ENCODE measurements at regions not wholly inside any gene's neighbourhood (a gene's known extent, or its start where the extent isn't known, plus 50 kb on each side); places are given as distances from the start of the nearest gene placed in this dataset.
A peak's percentile ranks its signal among the peaks of the same experiment; 100 is the strongest.

DNA sequence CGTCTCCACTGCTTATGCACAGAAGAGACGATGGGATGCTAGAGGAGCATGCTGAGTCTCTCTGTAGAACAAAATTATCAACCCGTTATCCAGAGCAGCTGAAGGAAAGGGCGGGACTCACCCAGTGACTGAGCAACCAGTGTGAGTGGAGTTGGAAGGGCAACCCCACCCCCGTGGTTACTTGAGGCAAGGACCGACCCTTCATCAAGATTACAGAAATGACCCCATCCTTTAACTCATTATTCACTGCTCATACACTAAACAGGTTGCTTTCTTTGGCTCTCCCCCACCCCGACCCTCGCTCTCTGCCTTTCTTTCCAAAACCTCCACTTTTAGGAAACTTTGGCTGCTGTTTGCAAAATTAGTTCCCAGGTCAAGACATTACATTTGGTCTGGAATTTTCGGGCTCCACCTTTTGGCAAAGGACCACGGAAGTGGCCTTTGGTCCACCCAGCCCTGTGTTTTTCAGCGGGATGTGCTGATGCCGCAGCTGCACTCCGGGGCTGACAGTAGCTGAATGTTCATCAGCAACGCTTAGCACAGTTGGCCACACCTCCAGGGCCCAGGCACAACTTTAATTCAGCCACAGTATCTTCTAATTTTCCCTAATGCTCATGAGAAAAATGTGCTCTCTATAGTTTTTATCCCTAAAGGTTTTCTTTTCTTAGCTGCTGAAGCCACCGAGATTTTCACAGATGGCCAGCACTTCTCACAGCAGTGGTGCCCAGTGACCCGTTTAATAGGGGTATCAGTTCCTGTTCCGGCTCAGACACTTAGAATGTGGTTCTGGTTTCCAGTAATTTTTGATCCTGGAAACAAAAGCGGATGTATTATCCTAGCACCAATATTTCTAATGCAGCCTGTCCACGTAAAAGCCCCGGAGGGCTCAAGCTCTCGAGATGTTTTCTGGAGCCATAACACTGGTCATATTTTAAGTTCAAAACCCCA, 103.6 kb upstream of the NXT1 start:
- TF ChIP-seq POLR2AphosphoS5 (IDR thresholded peaks at IDR 0.05; ENCODE audit: low read depth, low read length) (no peak), POU2F2 (IDR thresholded peaks at IDR 0.05; ENCODE audit: low read depth, low read length) (no peak), POLR2A (IDR thresholded peaks at IDR 0.05; ENCODE audit: low read depth, low read length) (no peak), PAX5 (IDR thresholded peaks at IDR 0.05; ENCODE audit: insufficient read depth, low read length, severe bottlenecking) (no peak), SPI1 (IDR thresholded peaks at IDR 0.05; ENCODE audit: low read depth, low read length) (peak; percentile 89)
- no peak for FAIRE-seq
- DNase-seq (ENCODE audit: insufficient read length, low spot score): no peak

DNA sequence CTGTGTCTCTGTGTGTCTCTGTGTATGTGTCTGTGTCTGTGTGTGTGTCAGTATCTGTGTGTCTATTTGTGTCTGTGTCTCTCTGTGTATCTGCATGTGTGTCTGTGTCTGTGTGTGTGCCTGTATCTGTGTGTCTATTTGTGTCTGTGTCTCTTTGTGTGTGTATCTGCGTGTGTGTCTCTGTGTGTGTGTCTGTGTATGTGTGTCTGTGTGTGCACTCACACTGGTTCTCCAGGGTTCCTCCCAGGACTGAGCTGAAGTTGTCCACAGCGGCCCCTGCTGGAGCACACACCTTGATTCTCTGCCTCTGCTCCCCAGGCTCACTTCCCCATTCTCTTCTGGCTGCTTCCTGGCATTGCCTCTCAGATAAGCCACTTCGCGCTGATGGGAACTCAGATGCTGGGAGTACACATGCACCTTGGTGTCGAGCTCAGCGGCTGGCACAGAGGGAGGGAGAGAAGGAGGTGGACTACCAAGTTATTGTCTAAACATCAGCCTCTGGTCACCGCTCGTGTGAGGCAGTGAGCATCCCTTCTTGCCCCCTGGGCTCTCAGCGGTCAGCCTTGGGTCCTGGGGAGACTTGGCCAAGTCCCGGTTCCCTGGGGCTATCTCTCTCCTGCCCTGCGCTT, 104.9 kb upstream of the NXT1 start:
- FAIRE-seq (peak; percentile 87), DNase-seq (ENCODE audit: insufficient read length, low spot score) (peak; percentile 69)
- TF ChIP-seq SPI1 (IDR thresholded peaks at IDR 0.05; ENCODE audit: low read depth, low read length) (peak; percentile 96), PAX5 (IDR thresholded peaks at IDR 0.05; ENCODE audit: insufficient read depth, low read length, severe bottlenecking) (no peak)

DNA sequence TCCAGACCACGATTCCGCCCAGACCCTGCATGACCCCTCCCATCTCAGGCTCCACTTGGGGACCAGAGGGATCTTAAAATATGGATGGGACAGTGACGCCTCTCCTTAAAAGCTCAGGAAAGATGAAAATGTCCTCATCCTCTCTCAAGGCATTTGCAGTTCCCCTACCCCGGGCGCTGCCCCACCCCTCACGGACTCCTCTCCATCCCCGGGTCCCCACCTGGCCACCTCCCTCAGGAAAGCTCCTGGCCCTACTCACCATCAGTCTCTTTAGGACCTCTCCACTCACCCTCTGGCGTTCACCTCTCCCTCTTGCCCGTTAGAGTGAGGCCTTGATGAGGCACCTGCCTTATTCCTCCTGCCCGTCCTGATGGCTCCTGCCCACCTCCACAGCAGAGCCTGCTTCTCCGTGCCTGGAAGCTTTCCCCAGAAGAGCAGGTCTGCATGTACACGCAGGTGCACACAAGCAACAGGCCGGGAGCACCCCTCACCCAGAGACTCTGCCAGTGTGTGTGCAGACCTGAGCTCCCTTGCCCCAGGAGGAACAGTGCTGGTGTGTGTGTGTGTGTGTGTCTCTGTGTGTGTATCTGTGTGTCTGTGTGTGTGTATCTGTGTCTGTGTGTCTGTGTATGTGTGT, 105.6 kb upstream of the NXT1 start:
- FAIRE-seq (no peak), DNase-seq (ENCODE audit: insufficient read length, low spot score) (no peak)
- TF ChIP-seq PAX5 (IDR thresholded peaks at IDR 0.05; ENCODE audit: insufficient read depth, low read length, severe bottlenecking) (no peak), POU2F2 (IDR thresholded peaks at IDR 0.05; ENCODE audit: low read depth, low read length) (no peak), TAF1 (IDR thresholded peaks at IDR 0.05; ENCODE audit: low read depth, low read length) (no peak), SPI1 (IDR thresholded peaks at IDR 0.05; ENCODE audit: low read depth, low read length) (no peak), POLR2A (IDR thresholded peaks at IDR 0.05; ENCODE audit: low read depth, low read length) (no peak), POLR2AphosphoS5 (IDR thresholded peaks at IDR 0.05; ENCODE audit: low read depth, low read length) (no peak)

DNA sequence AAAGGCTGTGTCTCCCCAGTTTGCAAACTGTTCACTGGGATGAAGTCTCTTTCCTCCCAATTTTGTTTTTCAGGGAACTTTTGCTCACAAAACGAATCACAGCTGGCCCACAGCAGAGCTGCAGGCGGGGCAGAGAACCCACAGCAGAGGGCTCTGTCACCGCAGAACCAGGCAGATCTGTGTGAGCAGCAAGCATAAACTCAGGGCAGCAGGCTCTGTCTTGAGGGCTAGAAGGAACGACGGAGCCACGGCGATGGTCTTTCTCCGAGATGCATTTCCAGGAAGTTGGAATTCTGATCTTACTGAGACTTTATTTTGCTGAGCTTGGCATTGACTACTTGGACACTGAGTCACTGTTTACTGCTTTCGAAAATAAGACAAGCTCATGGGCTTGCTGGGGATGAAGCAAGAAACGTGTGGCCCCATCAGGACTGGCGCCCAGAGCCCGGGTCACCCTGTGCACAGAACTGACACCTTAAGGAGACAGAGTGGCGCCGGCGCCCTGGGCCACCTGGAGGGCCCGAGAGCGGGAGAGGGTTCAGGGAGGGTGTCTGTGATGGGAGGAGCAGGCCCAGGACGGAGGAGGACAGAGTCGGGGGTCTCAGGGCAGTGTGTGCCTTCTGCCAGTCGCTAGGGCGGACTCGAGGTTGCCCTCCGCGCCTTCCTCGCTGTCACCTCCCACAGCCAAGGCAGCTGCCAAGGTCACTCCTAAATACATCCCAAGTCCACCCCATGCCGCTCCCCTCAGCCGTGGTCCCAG, 106.3 kb upstream of the NXT1 start:
- DNase-seq (ENCODE audit: insufficient read length, low spot score) (no peak), FAIRE-seq (no peak)
- TF ChIP-seq SPI1 (IDR thresholded peaks at IDR 0.05; ENCODE audit: low read depth, low read length) (no peak), POLR2AphosphoS5 (IDR thresholded peaks at IDR 0.05; ENCODE audit: low read depth, low read length) (no peak), PAX5 (IDR thresholded peaks at IDR 0.05; ENCODE audit: insufficient read depth, low read length, severe bottlenecking) (no peak), POU2F2 (IDR thresholded peaks at IDR 0.05; ENCODE audit: low read depth, low read length) (no peak), TAF1 (IDR thresholded peaks at IDR 0.05; ENCODE audit: low read depth, low read length) (no peak), POLR2A (IDR thresholded peaks at IDR 0.05; ENCODE audit: low read depth, low read length) (no peak)

DNA sequence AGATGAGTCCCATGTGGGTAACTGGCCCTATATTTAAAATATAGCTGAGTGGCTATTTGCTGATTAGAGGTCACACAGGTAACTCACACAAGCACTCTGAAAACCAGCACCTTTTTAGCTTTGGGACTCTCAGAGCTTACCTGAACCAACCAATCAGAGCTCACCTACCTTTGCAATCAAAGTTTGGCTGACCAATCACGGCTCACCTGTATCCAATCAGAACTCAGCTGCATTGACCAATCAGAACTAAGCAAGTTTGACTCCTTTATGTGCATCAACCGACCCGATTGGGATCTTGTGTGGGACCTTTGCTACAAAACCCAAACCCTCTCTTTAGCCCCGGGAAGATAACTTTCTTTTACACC, 106.8 kb upstream of the NXT1 start:
- DNase-seq (ENCODE audit: insufficient read length, low spot score) (no peak), FAIRE-seq (no peak)
- TF ChIP-seq TAF1 (IDR thresholded peaks at IDR 0.05; ENCODE audit: low read depth, low read length) (no peak), POLR2AphosphoS5 (IDR thresholded peaks at IDR 0.05; ENCODE audit: low read depth, low read length) (no peak), SPI1 (IDR thresholded peaks at IDR 0.05; ENCODE audit: low read depth, low read length) (no peak), POU2F2 (IDR thresholded peaks at IDR 0.05; ENCODE audit: low read depth, low read length) (no peak), POLR2A (IDR thresholded peaks at IDR 0.05; ENCODE audit: low read depth, low read length) (no peak), PAX5 (IDR thresholded peaks at IDR 0.05; ENCODE audit: insufficient read depth, low read length, severe bottlenecking) (no peak)

DNA sequence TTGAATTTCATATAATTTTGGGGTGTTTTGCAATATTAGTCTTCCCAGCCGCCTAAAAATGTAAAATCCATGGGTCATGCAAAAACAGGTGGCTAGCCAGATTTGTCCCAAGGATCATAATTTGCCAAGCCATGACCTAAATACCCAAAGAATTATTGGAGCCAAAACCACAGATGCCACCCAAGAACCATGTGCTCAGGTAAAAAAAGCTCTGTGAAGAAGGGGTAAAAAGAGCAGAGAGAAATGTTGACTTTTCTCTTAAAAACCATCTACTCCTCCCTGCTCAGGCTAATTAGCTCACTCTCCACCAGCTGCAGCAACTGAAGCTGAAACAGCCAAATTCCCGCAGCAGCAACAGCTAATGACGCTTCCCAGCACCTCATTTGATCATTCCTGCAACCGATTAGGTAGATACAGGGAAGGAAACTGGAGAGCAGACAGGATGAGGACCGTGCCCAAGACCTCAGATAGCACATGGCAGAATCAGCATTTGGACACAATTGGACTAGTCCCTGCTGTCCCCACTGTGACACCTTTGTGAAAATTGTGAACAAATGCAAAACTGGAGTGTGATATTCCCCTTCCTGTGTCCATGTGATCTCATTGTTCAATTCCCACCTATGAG, 107.9 kb upstream of the NXT1 start:
- FAIRE-seq: no peak

DNA sequence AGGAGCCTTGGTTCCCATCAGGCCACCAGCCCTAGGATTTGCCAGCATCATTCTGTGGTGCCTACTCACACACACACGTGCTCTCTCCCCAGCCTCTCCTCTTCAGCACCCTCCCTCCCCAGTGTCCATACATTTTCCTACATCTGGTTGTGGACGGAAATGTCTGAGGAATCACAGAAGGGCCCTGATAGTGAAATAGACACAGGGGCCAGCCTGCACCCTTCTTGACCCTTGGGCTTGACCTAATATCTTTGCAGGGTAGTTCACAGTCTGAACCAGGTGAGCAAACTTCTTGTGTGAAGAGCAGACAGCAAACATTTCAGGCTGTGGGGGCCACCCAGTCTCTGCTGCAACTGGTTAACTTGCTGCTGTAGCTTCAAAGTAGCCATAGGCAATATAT, 108.5 kb upstream of the NXT1 start:
- FAIRE-seq (no peak), DNase-seq (ENCODE audit: insufficient read length, low spot score) (no peak)
- TF ChIP-seq TAF1 (IDR thresholded peaks at IDR 0.05; ENCODE audit: low read depth, low read length): no peak

More for the DNA sequence above, 107.9 kb upstream of the NXT1 start:
- TF ChIP-seq POLR2A (IDR thresholded peaks at IDR 0.05; ENCODE audit: low read depth, low read length) (no peak), SPI1 (IDR thresholded peaks at IDR 0.05; ENCODE audit: low read depth, low read length) (no peak), POLR2AphosphoS5 (IDR thresholded peaks at IDR 0.05; ENCODE audit: low read depth, low read length) (no peak), POU2F2 (IDR thresholded peaks at IDR 0.05; ENCODE audit: low read depth, low read length) (no peak), PAX5 (IDR thresholded peaks at IDR 0.05; ENCODE audit: insufficient read depth, low read length, severe bottlenecking) (no peak), TAF1 (IDR thresholded peaks at IDR 0.05; ENCODE audit: low read depth, low read length) (no peak)
- DNase-seq (ENCODE audit: insufficient read length, low spot score): no peak

DNA sequence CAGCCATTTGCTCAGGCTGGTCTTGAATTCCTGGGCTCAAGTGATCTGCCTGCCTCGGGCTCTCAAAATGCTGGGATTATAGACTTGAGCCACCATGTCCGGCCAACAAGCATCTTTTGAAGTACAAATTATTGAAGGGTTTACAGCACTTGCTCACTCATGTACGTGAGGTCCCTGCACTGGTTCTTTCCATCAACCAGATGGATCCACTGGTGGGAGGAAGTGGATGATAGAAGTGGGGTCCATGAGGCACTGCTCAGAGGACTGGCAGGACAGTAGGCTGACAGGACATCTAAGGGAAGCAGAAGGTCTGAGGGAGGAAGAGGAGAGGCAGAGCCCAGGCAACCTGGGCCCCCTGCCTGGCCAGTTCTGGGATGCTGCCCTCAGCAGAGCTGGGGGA, 109.2 kb upstream of the NXT1 start:
- TF ChIP-seq POU2F2 (IDR thresholded peaks at IDR 0.05; ENCODE audit: low read depth, low read length) (no peak), TAF1 (IDR thresholded peaks at IDR 0.05; ENCODE audit: low read depth, low read length) (no peak)
- FAIRE-seq: no peak
- no peak for DNase-seq (ENCODE audit: insufficient read length, low spot score)

DNA sequence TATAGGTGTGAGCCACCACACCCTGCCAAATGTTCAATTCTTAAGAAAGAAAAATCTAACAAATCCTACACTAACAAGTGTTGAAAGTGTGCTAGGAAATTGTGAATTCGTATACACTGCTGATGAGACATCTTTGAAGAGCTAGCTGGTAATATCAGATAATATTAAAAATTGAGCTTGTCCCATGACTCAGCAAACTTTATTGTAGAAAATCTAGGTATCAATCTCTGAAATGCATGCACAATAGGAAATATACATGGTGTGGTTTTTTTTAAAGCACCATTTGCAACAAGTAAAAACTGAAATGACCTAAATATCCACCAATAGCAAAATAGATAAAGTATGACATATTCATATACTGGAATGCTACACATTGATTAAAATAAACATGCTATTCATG, 110.1 kb upstream of the NXT1 start:
- TF ChIP-seq PAX5 (IDR thresholded peaks at IDR 0.05; ENCODE audit: insufficient read depth, low read length, severe bottlenecking) (no peak), TAF1 (IDR thresholded peaks at IDR 0.05; ENCODE audit: low read depth, low read length) (no peak), POLR2AphosphoS5 (IDR thresholded peaks at IDR 0.05; ENCODE audit: low read depth, low read length) (no peak), POU2F2 (IDR thresholded peaks at IDR 0.05; ENCODE audit: low read depth, low read length) (no peak), SPI1 (IDR thresholded peaks at IDR 0.05; ENCODE audit: low read depth, low read length) (no peak), POLR2A (IDR thresholded peaks at IDR 0.05; ENCODE audit: low read depth, low read length) (no peak)
- no peak for DNase-seq (ENCODE audit: insufficient read length, low spot score)
- no peak for FAIRE-seq

Measured in GM12891 (cell line).